Cerebellar nuclear complex (tissue), 1 donor: ENCODE measurements at regions not wholly inside any gene's neighbourhood (a gene's known extent, or its start where the extent isn't known, plus 50 kb on each side); places are given as distances from the start of the nearest gene placed in this dataset.
"Not testable (repeated sequence)": the region's sequence is repeated elsewhere in the genome, so short reads cannot be mapped to it uniquely, and the experiment has no call there.

ENCODE experiments used
- DNase-seq, 2 experiments: peaks; one replicate each; lab custom pipeline; 2025; lab: John Stamatoyannopoulos, UW

- DNase-seq, result no peak
Measured at GRCh38 chr6:82118150-82118562, 129.4 kb downstream of the IBTK start.

DNA sequence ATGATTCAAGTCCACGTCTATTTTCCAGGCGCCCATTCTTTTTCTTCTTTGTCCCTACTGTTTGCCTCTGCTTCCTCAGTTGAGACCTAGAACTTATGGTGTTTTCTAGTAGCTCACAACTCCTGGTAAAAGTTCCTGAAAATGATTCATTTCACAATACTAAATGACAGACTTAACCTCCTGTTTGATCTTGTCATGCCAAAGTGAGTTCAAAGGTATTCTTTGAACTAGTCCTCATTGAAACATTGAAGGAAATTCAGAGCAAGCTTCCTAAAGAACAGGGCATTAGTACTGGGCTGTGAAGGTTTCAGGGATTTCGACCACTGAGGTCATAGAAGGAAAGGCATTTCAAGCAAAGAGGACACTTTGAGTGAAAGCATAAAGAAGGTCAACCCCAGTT is 132.8 kb downstream of the IBTK start:
- no peak for DNase-seq

DNA sequence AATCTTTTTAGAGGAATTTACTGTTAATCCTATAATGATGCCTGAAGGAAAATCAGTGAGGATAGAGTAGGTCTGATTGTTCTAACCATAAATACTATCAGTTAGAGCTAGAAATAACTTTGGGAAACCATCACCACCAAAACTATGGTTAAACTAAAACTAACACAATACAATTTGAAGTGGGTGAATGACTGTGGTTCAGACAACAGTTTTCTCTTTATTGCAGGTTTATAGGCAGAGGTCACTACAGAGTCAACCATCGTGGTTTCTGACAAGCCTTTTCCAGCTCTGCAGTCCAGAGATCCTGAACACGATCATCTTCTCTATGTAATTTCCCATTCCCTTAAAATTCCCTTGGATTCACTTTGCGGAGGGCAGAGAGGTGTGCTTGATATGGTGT is 134.3 kb downstream of the IBTK start:
- no peak for DNase-seq

DNA sequence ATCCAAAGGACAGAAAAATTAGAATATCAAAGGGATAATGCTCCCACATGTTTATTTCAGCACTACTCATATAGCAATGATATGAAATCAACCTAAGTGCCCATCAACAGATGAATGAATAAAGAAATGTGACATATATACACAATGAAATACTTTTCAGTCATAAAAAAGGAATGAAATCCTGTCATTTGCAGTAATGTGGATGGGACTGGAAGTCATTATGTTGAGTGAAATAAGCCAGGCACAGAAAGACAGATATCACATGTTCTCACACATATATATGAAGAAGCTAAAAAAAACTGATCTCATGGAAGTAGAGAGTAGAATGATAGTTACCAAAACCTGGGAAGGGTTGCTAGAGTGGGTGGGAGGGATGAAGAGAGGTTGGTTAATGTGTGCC is 135.7 kb downstream of the IBTK start:
- DNase-seq, result no peak

DNA sequence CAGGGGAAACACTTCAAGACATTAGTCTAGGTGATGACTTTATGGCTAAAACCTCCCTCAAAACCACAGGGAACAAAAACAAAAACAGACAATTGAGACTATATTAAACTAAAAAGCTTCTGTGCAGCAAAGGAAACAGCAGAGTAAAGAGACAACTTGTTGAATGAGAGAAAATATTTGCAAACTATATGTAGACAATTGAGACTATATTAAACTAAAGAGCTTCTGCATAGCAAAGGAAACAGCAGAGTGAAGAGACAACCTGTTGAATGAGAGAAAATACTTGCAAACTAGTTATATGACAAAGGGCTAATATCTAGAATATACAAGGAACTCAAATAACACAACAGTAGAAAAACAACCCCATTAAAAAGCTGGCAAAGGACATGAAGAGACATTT is 136.4 kb downstream of the IBTK start:
- no peak for DNase-seq

GRCh38 chr6:82103171-82103570 is 144.4 kb downstream of the IBTK start:
- DNase-seq, result not testable (repeated sequence)

- not testable (repeated sequence) for DNase-seq
Measured at GRCh38 chr6:82101374-82102114, 146.0 kb downstream of the IBTK start.

- DNase-seq, result not testable (repeated sequence)
Measured at GRCh38 chr6:82100763-82101162, 146.8 kb downstream of the IBTK start.

GRCh38 chr6:82097676-82098075 is 149.9 kb downstream of the IBTK start:
- no peak for DNase-seq

DNA sequence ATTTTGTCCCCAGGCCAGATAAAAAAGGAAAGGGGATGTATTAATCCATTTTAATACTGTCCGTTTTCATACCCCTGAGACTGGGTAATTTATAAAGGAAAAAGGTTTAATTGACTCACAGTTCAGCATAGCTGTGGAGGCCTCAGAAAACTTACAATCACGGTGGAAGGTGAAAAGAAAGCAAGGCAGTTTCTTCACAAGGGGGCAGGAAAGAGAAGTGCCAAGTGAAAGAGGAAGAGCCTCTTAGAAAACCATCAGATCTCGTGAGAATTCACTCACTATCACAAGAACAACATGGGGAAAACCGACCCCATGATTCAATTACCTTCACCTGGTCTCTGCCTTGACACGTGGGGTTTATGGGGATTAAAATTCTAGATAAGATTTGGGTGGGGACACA is 152.5 kb downstream of the IBTK start:
- DNase-seq, result no peak

GRCh38 chr6:82094166-82094806 is 153.3 kb downstream of the IBTK start:
- no peak for DNase-seq

- DNase-seq, result no peak
Measured at GRCh38 chr6:82088978-82089771, 158.4 kb downstream of the IBTK start.

GRCh38 chr6:82086944-82087343 is 160.6 kb downstream of the IBTK start:
- DNase-seq, result no peak

DNA sequence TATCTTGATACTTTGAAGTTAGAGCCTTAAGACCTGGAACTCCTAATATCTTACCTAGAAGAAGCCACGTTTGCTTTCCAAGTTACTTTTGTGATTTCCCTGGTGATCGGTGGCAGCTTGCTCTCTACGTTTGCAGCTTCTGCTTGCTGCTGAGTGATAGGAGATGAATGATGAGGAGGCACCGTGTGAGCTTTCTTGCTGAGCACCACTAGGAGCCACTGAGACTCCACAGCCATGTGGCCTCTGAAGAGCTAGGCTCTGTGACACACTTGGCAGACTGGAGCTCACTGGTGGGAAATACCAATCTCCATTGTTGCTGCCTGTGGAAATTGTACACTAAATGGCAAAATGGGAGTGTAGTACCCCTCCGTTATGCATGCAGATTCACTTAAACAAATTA is 161.8 kb downstream of the IBTK start:
- no peak for DNase-seq

DNA sequence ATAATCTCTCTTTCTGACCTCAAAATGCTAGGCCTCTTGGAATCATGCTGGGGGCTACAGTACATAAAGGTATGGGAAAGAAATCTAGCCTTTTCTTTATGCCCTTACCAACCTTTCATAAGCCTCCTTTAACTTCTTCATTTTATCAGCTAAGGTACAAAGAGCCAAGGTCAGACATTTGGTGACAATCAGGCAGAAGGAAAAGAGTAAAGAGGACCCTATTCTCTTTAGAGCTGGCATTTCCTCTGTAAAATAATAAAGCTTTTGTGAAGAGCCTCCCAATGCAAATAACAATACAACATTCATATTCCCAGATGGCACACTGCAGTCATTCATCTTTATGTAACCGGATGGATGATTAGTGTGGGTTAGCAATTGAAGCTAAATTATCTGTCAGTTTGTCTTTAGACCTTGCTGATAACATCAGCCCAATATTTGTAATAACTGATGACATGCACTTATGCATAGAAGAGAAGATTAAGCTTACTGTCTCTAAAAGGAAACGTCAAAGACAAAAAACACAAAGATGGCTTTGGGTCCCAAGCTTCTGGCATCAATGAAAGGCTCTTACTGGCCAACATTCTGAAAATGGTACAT is 163.1 kb downstream of the IBTK start:
- DNase-seq, result no peak

GRCh38 chr6:82083646-82084045 is 163.9 kb downstream of the IBTK start:
- no peak for DNase-seq

DNA sequence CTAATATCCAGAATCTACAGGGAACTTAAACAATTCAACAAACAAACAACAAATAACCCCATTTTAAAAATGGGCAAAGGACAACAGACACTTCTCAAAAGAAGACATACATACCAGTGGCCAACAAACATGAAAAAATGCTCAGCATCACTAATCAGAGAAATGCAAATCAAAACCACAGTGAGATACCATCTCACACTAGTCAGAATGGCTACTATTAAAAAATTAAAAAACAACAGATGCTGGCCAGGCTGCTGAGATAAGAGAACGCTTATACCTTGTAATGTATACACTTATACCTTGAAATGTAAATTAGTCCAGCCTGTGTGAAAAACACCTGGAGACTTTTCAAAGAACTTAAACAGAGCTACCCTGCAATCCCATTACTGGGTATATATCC is 166.8 kb downstream of the IBTK start:
- DNase-seq, result no peak

GRCh38 chr6:82078286-82078908 is 169.1 kb downstream of the IBTK start:
- DNase-seq, result no peak

- DNase-seq, result no peak
Measured at GRCh38 chr6:82076916-82077315, 170.6 kb downstream of the IBTK start.

- no peak for DNase-seq
Measured at GRCh38 chr6:82074556-82074955, 173.0 kb downstream of the IBTK start.

DNA sequence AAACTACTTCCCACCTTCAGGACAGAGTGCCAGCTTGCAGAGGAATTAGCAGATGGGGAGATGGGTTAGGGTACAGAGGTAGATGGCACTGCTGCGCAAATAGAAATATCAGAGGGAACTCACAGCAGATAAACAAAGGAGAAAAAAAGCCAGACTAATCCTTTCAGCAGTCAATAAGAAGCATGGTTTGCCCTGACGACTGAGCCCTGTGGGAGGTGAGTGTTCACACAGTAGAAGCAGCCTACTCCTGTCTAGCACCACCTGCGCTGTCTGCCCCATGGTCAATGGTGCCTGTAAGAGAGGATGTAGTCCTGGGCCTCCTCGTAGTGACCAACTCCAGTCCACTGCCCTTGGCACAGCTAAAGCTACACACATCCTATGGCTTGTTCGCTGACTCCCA is 174.1 kb downstream of the IBTK start:
- DNase-seq, result no peak

DNA sequence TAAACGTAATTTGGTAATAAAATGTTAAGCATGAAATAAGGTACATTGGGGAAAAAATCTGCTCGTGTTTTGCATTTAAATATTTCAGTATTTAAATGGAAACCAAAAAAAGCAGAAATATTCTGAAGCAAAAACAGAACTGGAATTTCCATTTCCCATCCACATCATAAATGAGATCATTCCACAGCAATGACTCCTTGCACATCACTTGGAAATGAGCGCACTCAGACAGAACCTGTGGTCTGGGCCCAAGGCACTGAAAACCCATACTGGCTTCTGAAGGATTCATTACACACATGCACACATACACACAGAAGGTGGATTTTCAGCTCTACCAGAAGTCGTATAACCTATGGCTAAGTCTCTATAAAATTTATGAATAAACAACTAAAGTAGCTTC is 174.8 kb downstream of the IBTK start:
- DNase-seq, result no peak
